Memory B cell (primary cell): ENCODE measurements at regions not wholly inside any gene's neighbourhood (a gene's known extent, or its start where the extent isn't known, plus 50 kb on each side); places are given as distances from the start of the nearest gene placed in this dataset.

ENCODE experiments used
- ATAC-seq: fragments of 150-1000 bp; cut with Tn5 transposase; 2 replicates; pipeline ENCODE4 v1.10.0; 2021; ENCODE audit warnings: low read depth, mild to moderate bottlenecking, moderate library complexity
- DNase-seq, 2 donors: peaks; one replicate each; pipeline ENCODE4 v3.0.0; 2022; ENCODE audit warnings: low spot score in 2 of 2
- H3K27ac Mint-ChIP-seq: one replicate; pipeline ENCODE4 v1.8.0; 2022; ENCODE audit warnings: mild to moderate bottlenecking, moderate library complexity, mixed read lengths
- H3K27me3 Mint-ChIP-seq: one replicate; pipeline ENCODE4 v1.8.0; 2022; ENCODE audit warnings: mixed read lengths
- H3K36me3 Mint-ChIP-seq: one replicate; pipeline ENCODE4 v1.8.0; 2022; ENCODE audit warnings: mild to moderate bottlenecking, mixed read lengths
- H3K4me1 Mint-ChIP-seq: one replicate; pipeline ENCODE4 v1.8.0; 2022; ENCODE audit warnings: mixed read lengths
- H3K4me3 Mint-ChIP-seq: one replicate; pipeline ENCODE4 v1.8.0; 2022; ENCODE audit warnings: mild to moderate bottlenecking, moderate library complexity, mixed read lengths
- H3K9me3 Mint-ChIP-seq: one replicate; pipeline ENCODE4 v1.8.0; 2022; ENCODE audit warnings: mixed read lengths

- no peak for DNase-seq
- no peaks in the 10 kb centered on the region for H3K27me3 Mint-ChIP-seq
- no peak overlapping the region for H3K27ac Mint-ChIP-seq
- no peaks in the 10 kb centered on the region for H3K36me3 Mint-ChIP-seq
- no peaks in the 10 kb centered on the region for H3K9me3 Mint-ChIP-seq
- ATAC-seq = no peak
- H3K4me1 Mint-ChIP-seq = no peaks in the 10 kb centered on the region
- H3K4me3 Mint-ChIP-seq = no peak overlapping the region
Measured at GRCh38 chr18:39523281-39523680, 1957.7 kb upstream of the CELF4 start.

GRCh38 chr18:39521164-39521563 is 1955.6 kb upstream of the CELF4 start:
- DNase-seq = no peak
- H3K4me3 Mint-ChIP-seq = no peak overlapping the region
- H3K36me3 Mint-ChIP-seq = no peaks in the 10 kb centered on the region

GRCh38 chr18:39519741-39520140 is 1954.1 kb upstream of the CELF4 start:
- DNase-seq (no peak), ATAC-seq (no peak)
- Mint-ChIP-seq H3K36me3 (no peaks in the 10 kb centered on the region), H3K9me3 (no peaks in the 10 kb centered on the region), H3K4me1 (no peaks in the 10 kb centered on the region), H3K27me3 (no peaks in the 10 kb centered on the region), H3K27ac (no peak overlapping the region), H3K4me3 (no peak overlapping the region)

More at GRCh38 chr18:39521164-39521563, 1955.6 kb upstream of the CELF4 start:
- no peaks in the 10 kb centered on the region for H3K9me3 Mint-ChIP-seq
- H3K4me1 Mint-ChIP-seq = no peaks in the 10 kb centered on the region
- H3K27me3 Mint-ChIP-seq = no peaks in the 10 kb centered on the region
- no peak overlapping the region for H3K27ac Mint-ChIP-seq
- ATAC-seq = no peak

DNA sequence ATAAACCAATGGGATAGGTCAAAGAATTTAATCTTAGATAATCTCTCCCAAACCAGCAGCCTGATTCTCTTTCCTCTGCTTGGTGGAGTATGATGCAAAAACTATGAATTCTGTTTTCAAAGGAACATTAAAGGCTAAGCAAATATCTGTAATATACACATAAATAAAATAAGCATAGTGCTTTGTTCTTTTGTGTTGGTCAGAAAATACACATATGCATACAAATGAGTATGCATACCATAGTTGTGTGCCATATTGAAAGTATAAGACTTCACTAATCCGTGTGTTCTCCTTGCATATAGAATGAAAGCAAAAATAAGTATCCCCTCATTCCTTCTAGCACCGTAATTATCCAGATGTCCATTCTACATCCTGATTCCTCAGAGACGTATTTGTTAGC is 1949.7 kb upstream of the CELF4 start:
- Mint-ChIP-seq H3K27me3 (no peaks in the 10 kb centered on the region), H3K9me3 (peaks cover 6% of the 10 kb centered on the region), H3K4me3 (no peak overlapping the region), H3K27ac (no peak overlapping the region), H3K36me3 (no peaks in the 10 kb centered on the region), H3K4me1 (no peaks in the 10 kb centered on the region)
- no peak for DNase-seq
- ATAC-seq = no peak

GRCh38 chr18:39513186-39513585 is 1947.6 kb upstream of the CELF4 start:
- ATAC-seq (no peak), DNase-seq (no peak)
- Mint-ChIP-seq H3K27ac (no peak overlapping the region), H3K36me3 (no peaks in the 10 kb centered on the region), H3K4me1 (no peaks in the 10 kb centered on the region), H3K9me3 (peaks cover 8% of the 10 kb centered on the region), H3K4me3 (no peak overlapping the region), H3K27me3 (no peaks in the 10 kb centered on the region)

- ATAC-seq = no peak
Measured at GRCh38 chr18:39506581-39507330, 1941.2 kb upstream of the CELF4 start.

GRCh38 chr18:39500306-39500705 is 1934.7 kb upstream of the CELF4 start:
- ATAC-seq (no peak), DNase-seq (no peak)
- Mint-ChIP-seq H3K4me3 (no peak overlapping the region), H3K4me1 (no peaks in the 10 kb centered on the region), H3K27ac (no peak overlapping the region), H3K27me3 (no peaks in the 10 kb centered on the region), H3K9me3 (peaks cover 2% of the 10 kb centered on the region), H3K36me3 (no peaks in the 10 kb centered on the region)

More at GRCh38 chr18:39506581-39507330, 1941.2 kb upstream of the CELF4 start:
- DNase-seq = no peak
- Mint-ChIP-seq H3K27ac (no peak overlapping the region), H3K9me3 (peaks cover 7% of the 10 kb centered on the region), H3K4me1 (no peaks in the 10 kb centered on the region), H3K27me3 (no peaks in the 10 kb centered on the region), H3K4me3 (no peak overlapping the region), H3K36me3 (no peaks in the 10 kb centered on the region)

- H3K4me1 Mint-ChIP-seq = no peaks in the 10 kb centered on the region
- H3K36me3 Mint-ChIP-seq = no peaks in the 10 kb centered on the region
- no peak for DNase-seq
- no peaks in the 10 kb centered on the region for H3K27me3 Mint-ChIP-seq
- H3K27ac Mint-ChIP-seq = no peak overlapping the region
- ATAC-seq = no peak
- H3K9me3 Mint-ChIP-seq = peaks cover 2% of the 10 kb centered on the region
- H3K4me3 Mint-ChIP-seq = no peak overlapping the region
Measured at GRCh38 chr18:39497821-39498220, 1932.2 kb upstream of the CELF4 start.

DNA sequence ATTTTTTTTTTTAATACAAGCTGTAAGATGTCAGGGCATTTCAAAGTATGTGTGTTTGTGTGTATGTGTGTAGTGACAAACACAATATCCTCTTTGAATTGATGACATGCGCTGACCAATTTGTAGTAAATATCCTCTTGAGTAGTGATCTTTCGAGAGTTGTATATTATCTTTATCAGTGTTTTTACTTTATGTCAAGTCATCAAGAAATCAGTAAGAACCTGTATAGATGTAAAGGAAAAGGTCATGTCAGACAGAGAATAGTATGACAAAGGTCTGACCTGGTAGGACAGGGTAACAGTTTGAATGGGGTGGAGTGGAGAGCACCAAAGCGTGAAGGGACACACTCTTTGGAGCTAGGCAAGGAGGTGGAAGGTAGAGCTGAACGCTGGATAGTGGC is 1931.4 kb upstream of the CELF4 start:
- no peak for DNase-seq
- Mint-ChIP-seq H3K36me3 (no peaks in the 10 kb centered on the region), H3K9me3 (peaks cover 3% of the 10 kb centered on the region), H3K27ac (no peak overlapping the region), H3K27me3 (no peaks in the 10 kb centered on the region), H3K4me3 (no peak overlapping the region), H3K4me1 (no peaks in the 10 kb centered on the region)
- ATAC-seq = no peak

GRCh38 chr18:39494211-39494896 is 1928.8 kb upstream of the CELF4 start:
- Mint-ChIP-seq H3K9me3 (peaks cover 12% of the 10 kb centered on the region), H3K4me3 (no peak overlapping the region), H3K27me3 (no peaks in the 10 kb centered on the region), H3K4me1 (no peaks in the 10 kb centered on the region), H3K36me3 (no peaks in the 10 kb centered on the region), H3K27ac (no peak overlapping the region)
- DNase-seq = no peak
- no peak for ATAC-seq

- DNase-seq (no peak), ATAC-seq (no peak)
- Mint-ChIP-seq H3K27ac (no peak overlapping the region), H3K9me3 (peaks cover 10% of the 10 kb centered on the region), H3K4me1 (no peaks in the 10 kb centered on the region), H3K27me3 (no peaks in the 10 kb centered on the region), H3K36me3 (no peaks in the 10 kb centered on the region), H3K4me3 (no peak overlapping the region)
Measured at GRCh38 chr18:39491408-39491807, 1925.8 kb upstream of the CELF4 start.

DNA sequence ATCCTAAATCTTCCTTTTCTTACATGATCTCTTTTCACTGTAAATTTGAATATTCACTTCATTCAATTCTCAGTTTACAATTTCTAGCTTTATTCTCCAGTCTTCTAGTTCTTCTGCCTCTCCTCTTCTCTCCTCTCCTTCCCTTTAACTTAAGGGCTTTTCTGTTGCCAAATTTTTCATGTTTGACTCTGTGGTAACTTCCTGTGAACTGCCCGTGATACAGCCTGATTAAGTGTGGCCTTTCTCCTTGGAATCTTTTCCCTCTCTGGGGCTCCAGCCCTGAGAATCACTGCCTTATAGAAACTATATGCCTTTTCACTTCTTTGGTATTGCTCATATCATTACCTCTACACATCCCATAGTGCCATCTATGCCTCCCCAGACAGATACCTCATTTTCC is 1923.8 kb upstream of the CELF4 start:
- ATAC-seq (no peak), DNase-seq (no peak)
- H3K4me3 Mint-ChIP-seq = no peak overlapping the region
- no peaks in the 10 kb centered on the region for H3K27me3 Mint-ChIP-seq
- H3K36me3 Mint-ChIP-seq = no peaks in the 10 kb centered on the region
- H3K4me1 Mint-ChIP-seq = no peaks in the 10 kb centered on the region
- peaks cover 10% of the 10 kb centered on the region for H3K9me3 Mint-ChIP-seq
- no peak overlapping the region for H3K27ac Mint-ChIP-seq

GRCh38 chr18:39487932-39488331 is 1922.3 kb upstream of the CELF4 start:
- no peak for ATAC-seq
- H3K36me3 Mint-ChIP-seq = no peaks in the 10 kb centered on the region
- no peaks in the 10 kb centered on the region for H3K4me1 Mint-ChIP-seq
- no peak for DNase-seq
- H3K27ac Mint-ChIP-seq = no peak overlapping the region
- H3K9me3 Mint-ChIP-seq = peaks cover 10% of the 10 kb centered on the region
- no peaks in the 10 kb centered on the region for H3K27me3 Mint-ChIP-seq
- no peak overlapping the region for H3K4me3 Mint-ChIP-seq

GRCh38 chr18:39486268-39486667 is 1920.7 kb upstream of the CELF4 start:
- no peaks in the 10 kb centered on the region for H3K4me1 Mint-ChIP-seq
- ATAC-seq = no peak
- no peaks in the 10 kb centered on the region for H3K27me3 Mint-ChIP-seq
- peaks cover 6% of the 10 kb centered on the region for H3K9me3 Mint-ChIP-seq
- no peak for DNase-seq
- H3K27ac Mint-ChIP-seq = no peak overlapping the region
- H3K4me3 Mint-ChIP-seq = no peak overlapping the region
- H3K36me3 Mint-ChIP-seq = no peaks in the 10 kb centered on the region

GRCh38 chr18:39485696-39486095 is 1920.1 kb upstream of the CELF4 start:
- no peak for DNase-seq
- Mint-ChIP-seq H3K27me3 (no peaks in the 10 kb centered on the region), H3K9me3 (peaks cover 6% of the 10 kb centered on the region), H3K36me3 (no peaks in the 10 kb centered on the region), H3K4me1 (no peaks in the 10 kb centered on the region), H3K4me3 (no peak overlapping the region), H3K27ac (no peak overlapping the region)
- ATAC-seq = no peak
